GM23338 (cell line): ENCODE measurements at regions not wholly inside any gene's neighbourhood (a gene's known extent, or its start where the extent isn't known, plus 50 kb on each side); places are given as distances from the start of the nearest gene placed in this dataset.

Source experiments
- ATAC-seq: fragments of 200-7000 bp; cut with Tn5 transposase; 3 replicates; pipeline ENCODE4 v1.9.1; 2020
- DNase-seq: peaks from one replicate; pipeline ENCODE4 v3.0.0-alpha.2; 2015; ENCODE audit warnings: low spot score
- H2AFZ ChIP-seq: fragments of 200-600 bp; sonication (generic); 2 replicates; pipeline ENCODE4 v1.8.0; 2016; ENCODE audit warnings: antibody characterized with exemption, mild to moderate bottlenecking, moderate library complexity
- H3F3A ChIP-seq: fragments of 200-600 bp; sonication (generic); replicated peaks from 2 replicates; pipeline ENCODE4 v1.8.0; 2017; ENCODE audit warnings: antibody characterized with exemption, mixed run types, low read depth
- H3K27ac ChIP-seq: fragments of 200-600 bp; sonication (generic); 2 replicates; pipeline ENCODE4 v1.6.1; 2016; ENCODE audit warnings: low read depth
- H3K27me3 ChIP-seq: fragments of 200-600 bp; sonication (generic); 2 replicates; pipeline ENCODE4 v1.8.0; 2016; ENCODE audit warnings: mild to moderate bottlenecking, mixed run types, moderate library complexity; ENCODE audit not compliant: insufficient read depth
- H3K36me3 ChIP-seq: fragments of 200-600 bp; sonication (generic); 2 replicates; pipeline ENCODE4 v1.8.0; 2016; ENCODE audit warnings: mild to moderate bottlenecking; ENCODE audit not compliant: insufficient read depth
- H3K4me1 ChIP-seq: fragments of 200-600 bp; sonication (generic); 2 replicates; pipeline ENCODE4 v1.8.0; 2016; ENCODE audit warnings: mild to moderate bottlenecking, moderate library complexity; ENCODE audit not compliant: insufficient read depth
- H3K4me2 ChIP-seq: fragments of 200-600 bp; sonication (generic); 2 replicates; pipeline ENCODE4 v1.7.1; 2017; ENCODE audit warnings: mixed run types
- H3K4me3 ChIP-seq: fragments of 200-600 bp; sonication (generic); 2 replicates; pipeline ENCODE4 v1.6.1; 2016; ENCODE audit warnings: mixed run types
- H3K79me2 ChIP-seq: fragments of 200-600 bp; sonication (generic); replicated peaks from 2 replicates; pipeline ENCODE4 v1.8.0; 2017; ENCODE audit warnings: mild to moderate bottlenecking; ENCODE audit not compliant: insufficient read depth
- H3K9me2 ChIP-seq: fragments of 200-600 bp; sonication (generic); 2 replicates; pipeline ENCODE4 v1.8.0; 2017; ENCODE audit not compliant: insufficient read depth
- H4K20me1 ChIP-seq: fragments of 200-600 bp; sonication (generic); replicated peaks from 2 replicates; pipeline ENCODE4 v1.8.0; 2017; ENCODE audit warnings: mild to moderate bottlenecking; ENCODE audit not compliant: insufficient read depth
- H3K27ac Mint-ChIP-seq: 2 replicates; pipeline ENCODE4 v1.8.0; 2020; ENCODE audit warnings: inconsistent platforms, mild to moderate bottlenecking, moderate library complexity, mixed read lengths
- H3K27me3 Mint-ChIP-seq: 3 replicates; pipeline ENCODE4 v1.8.0; 2022; ENCODE audit warnings: low read depth, mild to moderate bottlenecking, moderate library complexity, mixed read lengths, inconsistent platforms; ENCODE audit not compliant: insufficient read depth, poor library complexity
- H3K36me3 Mint-ChIP-seq: 3 replicates; pipeline ENCODE4 v1.8.0; 2021; ENCODE audit warnings: low read depth, mild to moderate bottlenecking, inconsistent platforms, moderate library complexity, mixed read lengths
- H3K4me1 Mint-ChIP-seq: 3 replicates; pipeline ENCODE4 v1.8.0; 2020; ENCODE audit warnings: mild to moderate bottlenecking, inconsistent platforms, mixed read lengths
- H3K4me3 Mint-ChIP-seq: 3 replicates; pipeline ENCODE4 v1.8.0; 2021; ENCODE audit warnings: moderate library complexity, mild to moderate bottlenecking, inconsistent platforms, mixed read lengths
- H3K9me3 Mint-ChIP-seq: 3 replicates; pipeline ENCODE4 v1.8.0; 2020; ENCODE audit warnings: moderate library complexity, mild to moderate bottlenecking, inconsistent platforms, mixed read lengths
- CREB1 ChIP-seq: fragments of 250-450 bp; sonication (Bioruptor Pico); IDR thresholded peaks from 2 replicates; pipeline ENCODE4 v1.5.0; 2020; ENCODE audit warnings: low read depth, mild to moderate bottlenecking, moderate library complexity
- CTCF ChIP-seq, 2 experiments: fragments of 200-600 bp in 1 of 2; sonication (generic) in 1 of 2; conservative IDR thresholded peaks; 2 replicates each; pipeline versions ENCODE4 v1.5.1 to v1.6.1; 2016 to 2017; ENCODE audit warnings: antibody characterized with exemption in 2 of 2, low read depth in 2 of 2, mild to moderate bottlenecking in 2 of 2, moderate library complexity in 1 of 2
- EZH2phosphoT487 ChIP-seq: fragments of 200-600 bp; sonication (generic); IDR thresholded peaks from one replicate; pipeline ENCODE4 v1.8.1; 2018; ENCODE audit warnings: antibody characterized with exemption; ENCODE audit not compliant: unreplicated experiment
- NANOG ChIP-seq: IDR thresholded peaks from 2 replicates; pipeline ENCODE4 v1.6.1; 2016; ENCODE audit warnings: antibody characterized with exemption, borderline replicate concordance
- POLR2AphosphoS5 ChIP-seq: IDR thresholded peaks from 2 replicates; pipeline ENCODE4 v1.6.1; 2016; ENCODE audit warnings: antibody characterized with exemption, low read depth
- REST ChIP-seq: IDR thresholded peaks from one replicate; pipeline ENCODE4 v1.6.1; 2018; ENCODE audit warnings: antibody characterized with exemption; ENCODE audit not compliant: unreplicated experiment
- ZNF114 ChIP-seq: fragments of 250-450 bp; sonication (Bioruptor Pico); IDR thresholded peaks from 2 replicates; pipeline ENCODE4 v1.5.0; 2020; ENCODE audit warnings: mild to moderate bottlenecking, moderate library complexity
- ZNF331 ChIP-seq: fragments of 250-450 bp; sonication (Bioruptor Pico); IDR thresholded peaks from 2 replicates; pipeline ENCODE4 v1.5.0; 2020; ENCODE audit warnings: low read depth, mild to moderate bottlenecking, moderate library complexity
- TF ChIP-seq, protein P1 (sequence below): IDR thresholded peaks from 2 replicates; pipeline ENCODE4 v1.6.1; 2016; ENCODE audit warnings: antibody characterized with exemption

DNA sequence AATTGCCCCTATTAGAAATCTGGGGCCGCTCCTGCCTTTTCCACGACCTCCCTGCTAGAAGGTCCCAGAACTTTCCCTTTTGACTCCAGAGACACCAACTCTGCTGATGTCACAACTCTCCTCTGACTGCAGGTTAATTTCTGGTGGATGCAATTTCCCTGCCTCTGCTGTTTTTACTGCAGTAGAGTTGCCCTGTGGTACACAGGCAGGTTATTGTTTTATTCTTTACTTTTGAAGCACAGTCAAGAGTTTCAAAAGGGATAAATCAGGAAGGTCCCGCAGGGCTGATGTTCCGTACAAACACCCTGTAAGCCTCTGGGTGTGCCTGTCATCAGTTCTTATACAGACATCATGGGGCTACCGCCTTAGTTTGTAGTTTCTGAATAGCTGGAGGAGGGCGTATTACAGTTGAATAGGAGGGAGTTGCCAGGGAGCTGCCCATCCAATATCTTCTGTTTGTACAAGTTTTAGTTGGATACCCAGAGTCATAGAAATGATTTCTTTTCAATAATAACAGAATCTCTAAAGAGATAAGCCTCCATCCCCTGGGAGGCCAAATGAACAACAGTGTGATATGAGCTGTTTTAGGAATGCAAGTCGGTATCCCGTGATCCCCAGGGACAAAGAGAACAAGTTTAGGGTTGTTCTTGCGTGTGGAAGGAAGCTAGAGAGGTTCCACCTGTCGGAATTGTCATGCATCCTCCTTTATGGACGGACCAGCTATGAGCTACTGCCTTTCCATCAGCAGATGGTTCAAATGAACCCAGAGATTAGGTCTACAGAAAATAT, 108.4 kb upstream of the COPS8 start:
- Histone ChIP-seq H3K27me3 (no peaks in the 10 kb centered on the region), H3K9me2 (peaks cover 18% of the 10 kb centered on the region), H3K79me2 (no peaks in the 10 kb centered on the region), H4K20me1 (no peaks in the 10 kb centered on the region), H3K4me2 (no peak overlapping the region), H3K4me3 (no peak overlapping the region), H3K27ac (no peak overlapping the region), H3F3A (no peaks in the 10 kb centered on the region), H3K36me3 (no peaks in the 10 kb centered on the region), H3K4me1 (peaks cover 16% of the 10 kb centered on the region; the same call in 1 of the 2 replicates), H2AFZ (peak overlapping the region; percentile 52; the same call in 1 of the 2 replicates)
- Mint-ChIP-seq H3K27me3 (peaks cover 12% of the 10 kb centered on the region), H3K9me3 (peaks cover 2% of the 10 kb centered on the region; the same call in 2 of the 3 replicates), H3K36me3 (no peaks in the 10 kb centered on the region), H3K4me1 (peaks cover 33% of the 10 kb centered on the region), H3K27ac (no peak overlapping the region), H3K4me3 (no peak overlapping the region)
- no peak for DNase-seq
- TF ChIP-seq CTCF (conservative IDR thresholded peaks at IDR 0.05; ENCODE audit: low read depth in 2 of 2) (no peak), EZH2phosphoT487 (no peak), NANOG (no peak), ZNF114 (CRISPR knock-in tag) (no peak), POLR2AphosphoS5 (no peak), REST (no peak), ZNF331 (CRISPR knock-in tag) (no peak)
- no peak for ATAC-seq

GRCh38 chr2:236977852-236978398, 107.8 kb upstream of the COPS8 start:
- H3K27ac ChIP-seq: no peak overlapping the region
- no peaks in the 10 kb centered on the region for H4K20me1 ChIP-seq
- H3K9me2 ChIP-seq: peaks cover 18% of the 10 kb centered on the region
- H3K4me3 ChIP-seq: no peak overlapping the region
- Mint-ChIP-seq H3K9me3 (peaks cover 2% of the 10 kb centered on the region; the same call in 2 of the 3 replicates), H3K4me1 (peaks cover 26% of the 10 kb centered on the region), H3K27me3 (peaks cover 10% of the 10 kb centered on the region), H3K27ac (no peak overlapping the region), H3K4me3 (no peak overlapping the region), H3K36me3 (no peaks in the 10 kb centered on the region)
- H3K27me3 ChIP-seq: no peaks in the 10 kb centered on the region
- no peak overlapping the region for H2AFZ ChIP-seq
- no peaks in the 10 kb centered on the region for H3K79me2 ChIP-seq
- H3K4me2 ChIP-seq: no peak overlapping the region
- ATAC-seq (no peak), DNase-seq (no peak)
- H3F3A ChIP-seq: no peaks in the 10 kb centered on the region
- peaks cover 14% of the 10 kb centered on the region; the same call in 1 of the 2 replicates for H3K4me1 ChIP-seq
- no peaks in the 10 kb centered on the region for H3K36me3 ChIP-seq
- TF ChIP-seq CTCF (conservative IDR thresholded peaks at IDR 0.05; ENCODE audit: low read depth in 2 of 2) (no peak), ZNF331 (CRISPR knock-in tag) (no peak), CREB1 (CRISPR knock-in tag) (no peak), REST (no peak), POLR2AphosphoS5 (no peak), NANOG (no peak), EZH2phosphoT487 (no peak)
- TF ChIP-seq, protein P1, sequence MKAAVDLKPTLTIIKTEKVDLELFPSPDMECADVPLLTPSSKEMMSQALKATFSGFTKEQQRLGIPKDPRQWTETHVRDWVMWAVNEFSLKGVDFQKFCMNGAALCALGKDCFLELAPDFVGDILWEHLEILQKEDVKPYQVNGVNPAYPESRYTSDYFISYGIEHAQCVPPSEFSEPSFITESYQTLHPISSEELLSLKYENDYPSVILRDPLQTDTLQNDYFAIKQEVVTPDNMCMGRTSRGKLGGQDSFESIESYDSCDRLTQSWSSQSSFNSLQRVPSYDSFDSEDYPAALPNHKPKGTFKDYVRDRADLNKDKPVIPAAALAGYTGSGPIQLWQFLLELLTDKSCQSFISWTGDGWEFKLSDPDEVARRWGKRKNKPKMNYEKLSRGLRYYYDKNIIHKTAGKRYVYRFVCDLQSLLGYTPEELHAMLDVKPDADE: no peak
